HG02840 (cell line): ENCODE measurements at regions not wholly inside any gene's neighbourhood (a gene's known extent, or its start where the extent isn't known, plus 50 kb on each side); places are given as distances from the start of the nearest gene placed in this dataset.

Source experiments
- ATAC-seq: cut with Tn5 transposase; IDR thresholded peaks from one replicate; pipeline ENCODE4 v1.9.1; 2021; ENCODE audit warnings: mild to moderate bottlenecking, moderate library complexity, moderate number of reproducible peaks; ENCODE audit not compliant: unreplicated experiment, low FRiP score

DNA sequence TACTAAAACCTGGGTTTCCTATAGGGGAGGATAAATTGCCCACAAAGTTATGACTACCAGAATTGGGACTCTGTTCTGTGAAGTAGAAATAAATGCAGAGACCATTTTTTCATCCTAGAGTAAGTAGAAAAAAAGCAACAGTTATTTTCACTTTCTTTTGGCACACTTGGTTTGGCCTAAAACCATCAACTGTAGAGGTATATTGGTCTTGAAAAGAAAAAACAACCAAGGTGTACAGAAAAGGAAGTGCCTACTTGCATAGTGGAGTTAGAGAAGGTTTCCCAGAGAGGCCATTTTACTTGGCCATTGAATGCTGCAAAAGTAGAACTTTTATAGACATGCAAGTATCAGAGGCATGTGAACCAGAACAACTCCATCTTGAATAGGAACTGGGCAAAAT is 89.4 kb upstream of the TACR1 start:
- ATAC-seq, result no peak

DNA sequence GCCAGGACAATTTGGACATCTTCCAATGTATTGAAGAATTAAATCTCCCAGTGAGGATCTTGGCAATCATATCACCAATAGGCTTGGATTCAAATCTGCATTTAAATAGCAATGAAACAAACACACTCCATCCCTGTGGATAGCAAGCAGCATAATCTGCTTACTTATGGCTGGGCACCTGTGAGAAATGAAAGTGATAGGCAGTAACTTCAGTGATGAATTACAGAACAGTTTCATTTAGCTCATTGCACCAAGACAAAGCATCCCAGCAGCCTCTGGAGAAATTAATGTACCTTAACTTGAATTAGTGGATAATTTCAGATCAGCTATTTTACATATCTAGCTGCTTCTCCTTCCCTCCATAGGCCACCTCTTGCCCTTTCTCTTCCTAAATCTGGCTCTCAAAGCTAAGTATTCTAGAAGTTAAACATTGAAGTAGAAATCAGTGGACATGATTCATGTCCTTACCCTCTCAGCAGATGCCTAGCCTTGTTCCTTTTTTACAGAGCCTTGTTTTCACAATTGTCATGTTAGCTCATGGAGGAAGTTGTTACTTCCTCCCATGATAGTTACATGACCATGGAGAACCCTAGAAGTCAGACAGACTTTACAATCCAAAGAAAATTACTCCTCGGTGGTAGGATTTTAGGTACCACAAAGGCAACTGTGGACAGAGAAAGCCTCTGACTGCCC is 88.5 kb upstream of the TACR1 start:
- no peak for ATAC-seq

- ATAC-seq, result no peak
Observed at GRCh38 chr2:75284345-75284744, 85.0 kb upstream of the TACR1 start.

DNA sequence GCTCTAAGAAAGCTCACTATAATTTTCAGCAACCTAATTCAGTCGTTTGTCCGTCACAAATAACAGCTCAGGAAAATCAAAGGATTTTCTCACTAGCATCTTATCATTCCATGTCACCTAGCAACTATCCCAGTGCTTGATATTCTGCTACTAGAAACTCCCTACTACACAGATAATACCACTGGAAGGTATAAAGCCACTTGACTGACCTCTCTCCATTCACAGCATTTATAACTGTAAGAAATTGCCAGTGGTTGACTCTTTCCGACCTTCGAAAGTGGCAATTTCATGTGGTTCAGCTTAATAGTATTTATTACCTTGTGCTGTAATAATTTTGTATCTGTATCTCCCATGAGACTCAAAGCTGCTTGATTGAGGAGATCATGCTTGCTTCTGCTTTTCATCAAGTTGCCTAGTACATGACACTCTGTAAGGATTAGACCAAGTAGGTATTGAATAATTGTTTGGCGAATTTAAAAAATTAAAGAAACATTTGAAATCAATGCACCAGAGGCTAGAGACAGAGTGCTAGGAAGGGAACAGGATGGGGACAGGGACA is 79.6 kb upstream of the TACR1 start:
- no peak for ATAC-seq

DNA sequence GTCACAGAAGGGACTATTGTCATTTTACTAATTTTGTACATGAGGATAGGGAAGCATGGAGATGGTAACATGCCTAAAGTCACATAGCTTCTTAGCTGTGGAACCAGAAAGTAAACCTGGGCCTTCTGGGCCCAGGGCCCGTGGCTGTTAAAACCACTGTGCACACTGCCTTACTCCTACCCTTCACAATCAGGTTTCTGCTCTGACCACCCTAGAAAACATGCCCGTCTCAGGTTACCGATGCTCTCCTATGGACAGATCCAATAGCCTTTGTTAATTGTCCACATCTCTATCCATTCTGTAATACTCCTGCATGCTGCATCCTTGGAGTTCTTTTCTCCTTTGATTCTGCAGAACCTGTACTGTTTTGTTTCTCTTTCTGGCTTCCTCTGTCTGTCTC is 79.0 kb upstream of the TACR1 start:
- ATAC-seq, result no peak

- no peak for ATAC-seq
Observed at GRCh38 chr2:75277111-75277510, 77.8 kb upstream of the TACR1 start.

- ATAC-seq, result no peak
Observed at GRCh38 chr2:75276093-75277029, 77.0 kb upstream of the TACR1 start.

GRCh38 chr2:75274936-75275335 is 75.6 kb upstream of the TACR1 start:
- ATAC-seq, result no peak

GRCh38 chr2:75268112-75268511 is 68.8 kb upstream of the TACR1 start:
- no peak for ATAC-seq

DNA sequence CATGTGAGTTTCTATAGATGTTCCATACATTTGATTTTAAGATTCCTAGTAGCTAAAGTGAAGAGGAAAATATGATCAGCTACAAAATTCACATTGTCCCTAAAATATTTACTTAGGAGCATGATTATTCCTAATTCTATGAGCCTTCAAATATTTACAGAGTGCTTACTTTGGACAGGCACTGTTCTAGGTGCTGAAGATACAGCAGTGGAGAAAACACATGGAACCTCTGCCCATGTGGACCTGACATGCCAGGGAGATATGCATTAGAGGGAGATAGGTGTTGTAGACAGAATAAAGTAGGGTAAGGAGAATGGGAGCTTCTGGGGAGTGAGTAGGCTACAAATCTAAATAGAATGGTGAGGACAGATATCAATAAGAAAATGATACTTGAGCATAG is 62.6 kb upstream of the TACR1 start:
- ATAC-seq, result no peak

GRCh38 chr2:75260946-75261345 is 61.6 kb upstream of the TACR1 start:
- ATAC-seq, result no peak

DNA sequence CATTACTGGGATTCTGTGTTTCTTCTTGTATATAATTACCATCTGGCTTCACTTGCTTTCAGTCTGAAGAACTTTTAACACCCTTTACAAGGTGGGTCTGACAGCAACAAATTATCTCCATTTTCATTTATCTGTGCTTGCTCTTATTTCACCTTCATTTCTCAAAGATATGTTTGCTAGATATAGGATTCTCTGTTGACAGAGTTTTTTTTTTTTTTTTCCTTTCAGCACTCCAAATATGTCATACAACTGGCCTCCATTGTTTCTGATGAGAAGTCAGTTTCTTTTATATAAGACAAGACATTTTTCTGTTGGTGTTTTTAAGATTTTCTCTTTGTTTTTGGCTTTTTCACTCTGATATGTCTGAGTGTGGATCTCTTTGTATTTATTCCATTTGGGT is 59.3 kb upstream of the TACR1 start:
- no peak for ATAC-seq

GRCh38 chr2:75256485-75256884 is 57.2 kb upstream of the TACR1 start:
- ATAC-seq, result no peak

DNA sequence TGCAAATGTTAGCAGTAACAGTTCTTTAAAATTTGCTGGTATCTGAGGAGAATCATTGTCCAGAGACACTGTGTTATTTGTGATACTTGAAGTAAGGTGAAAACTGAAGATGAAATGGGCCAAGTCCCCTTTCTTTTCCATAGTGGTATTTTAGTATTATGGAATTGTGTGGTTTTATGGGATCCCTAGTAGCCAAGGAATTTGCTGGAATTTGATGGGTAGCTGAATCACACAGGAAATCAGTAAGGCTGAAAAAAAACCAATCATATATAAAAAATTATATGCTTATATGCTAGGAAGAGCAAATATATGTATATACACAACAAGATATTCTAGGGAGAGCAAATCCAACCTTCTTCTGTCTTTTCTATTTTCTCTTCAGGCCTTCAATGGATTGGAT is 54.2 kb upstream of the TACR1 start:
- no peak for ATAC-seq

DNA sequence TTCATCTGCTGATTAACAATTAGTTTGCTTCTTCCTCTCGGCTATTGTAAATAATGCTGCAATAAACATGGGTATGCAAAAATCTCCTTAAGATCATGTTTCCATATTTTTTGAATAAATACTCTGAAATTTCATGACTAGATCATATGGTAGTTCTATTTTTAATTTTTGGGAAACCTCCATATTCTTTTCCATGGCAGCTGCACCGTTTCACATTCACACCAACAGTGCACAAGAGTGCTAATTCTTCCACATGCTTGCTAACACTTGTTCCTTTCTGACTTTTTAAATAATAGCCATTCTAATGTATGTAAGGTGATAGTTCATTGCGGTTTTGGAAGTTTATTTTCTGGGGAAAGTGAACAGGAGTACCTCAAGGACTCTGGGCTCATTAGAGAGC is 52.6 kb upstream of the TACR1 start:
- ATAC-seq, result no peak
